ENCODE measurements at regions not wholly inside any gene's neighbourhood (a gene's known extent, or its start where the extent isn't known, plus 50 kb on each side); places are given as distances from the start of the nearest gene placed in this dataset.

DNA sequence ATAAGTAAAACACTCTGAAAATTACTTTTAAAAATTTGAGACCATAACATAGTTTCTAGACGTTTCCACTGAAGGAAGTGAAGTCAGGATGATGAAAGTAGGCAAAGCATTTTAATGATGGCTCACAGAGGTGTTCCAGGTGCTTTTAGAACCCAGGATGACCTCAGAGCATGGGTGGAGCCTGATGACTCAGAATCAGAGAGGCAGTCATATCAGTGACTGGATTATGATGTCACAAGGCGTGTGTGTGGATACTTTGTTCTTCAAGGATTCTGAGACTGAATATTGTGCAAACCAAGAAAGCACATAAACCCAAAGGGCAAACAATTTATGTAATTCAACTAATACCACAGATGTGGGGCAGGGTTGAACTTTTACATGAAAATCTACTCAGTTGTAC lies 200.2 kb upstream of the FOXN2 start:
- Histone ChIP-seq H3K9me3 (ENCODE audit: low read length) (no peaks in the 10 kb centered on the region), H3K79me2 (ENCODE audit: low read length) (no peaks in the 10 kb centered on the region), H3K4me2 (ENCODE audit: low read length) (peak overlapping the region; percentile 3; the same call in 1 of the 2 replicates), H3K27ac (ENCODE audit: low read length) (peak overlapping the region; percentile 90), H3K36me3 (ENCODE audit: low read depth, low read length) (no peaks in the 10 kb centered on the region), H3K4me1 (ENCODE audit: insufficient read depth, low read length) (peaks cover 48% of the 10 kb centered on the region), H2AFZ (ENCODE audit: low read length) (no peak overlapping the region), H3K4me3 (ENCODE audit: low read length) (no peak overlapping the region), H3K27me3 (ENCODE audit: low read length) (no peaks in the 10 kb centered on the region), H4K20me1 (ENCODE audit: low read length) (no peaks in the 10 kb centered on the region), H3K9ac (ENCODE audit: low read length) (peak overlapping the region; percentile 62), H3F3A (ENCODE audit: low read length, unreplicated experiment) (no peaks in the 10 kb centered on the region), H3K9me2 (replicated peaks; ENCODE audit: low read length) (no peaks in the 10 kb centered on the region)
- TF ChIP-seq EZH2 (IDR thresholded peaks at IDR 0.05; ENCODE audit: low read length, unreplicated experiment) (no peak), EZH2phosphoT487 (IDR thresholded peaks at IDR 0.05; ENCODE audit: borderline replicate concordance, low read length) (no peak)
- TF ChIP-seq, protein P1, sequence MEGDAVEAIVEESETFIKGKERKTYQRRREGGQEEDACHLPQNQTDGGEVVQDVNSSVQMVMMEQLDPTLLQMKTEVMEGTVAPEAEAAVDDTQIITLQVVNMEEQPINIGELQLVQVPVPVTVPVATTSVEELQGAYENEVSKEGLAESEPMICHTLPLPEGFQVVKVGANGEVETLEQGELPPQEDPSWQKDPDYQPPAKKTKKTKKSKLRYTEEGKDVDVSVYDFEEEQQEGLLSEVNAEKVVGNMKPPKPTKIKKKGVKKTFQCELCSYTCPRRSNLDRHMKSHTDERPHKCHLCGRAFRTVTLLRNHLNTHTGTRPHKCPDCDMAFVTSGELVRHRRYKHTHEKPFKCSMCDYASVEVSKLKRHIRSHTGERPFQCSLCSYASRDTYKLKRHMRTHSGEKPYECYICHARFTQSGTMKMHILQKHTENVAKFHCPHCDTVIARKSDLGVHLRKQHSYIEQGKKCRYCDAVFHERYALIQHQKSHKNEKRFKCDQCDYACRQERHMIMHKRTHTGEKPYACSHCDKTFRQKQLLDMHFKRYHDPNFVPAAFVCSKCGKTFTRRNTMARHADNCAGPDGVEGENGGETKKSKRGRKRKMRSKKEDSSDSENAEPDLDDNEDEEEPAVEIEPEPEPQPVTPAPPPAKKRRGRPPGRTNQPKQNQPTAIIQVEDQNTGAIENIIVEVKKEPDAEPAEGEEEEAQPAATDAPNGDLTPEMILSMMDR (conservative IDR thresholded peaks at IDR 0.05; ENCODE audit: low read depth, low read length), result no peak
- CTCF ChIA-PET, result interaction anchor here (0.6 kb wide), 1 partner anchor 198 kb away, joined by 3 read pairs; no protein-coding TSS in a partner anchor
- peak; percentile 3; the same call in 1 of the 2 replicates for ATAC-seq
- intact Hi-C loops (cut with micrococcal nuclease), result loop anchor here (1.0 kb wide), 2 partner anchors 107 to 198 kb away; no protein-coding TSS in a partner anchor
- BruUV-seq (replicated peaks), result no TSS peak
- peak; percentile 79 for DNase-seq
- POLR2A ChIA-PET (ENCODE audit: unreplicated experiment), result no interaction called here

DNA sequence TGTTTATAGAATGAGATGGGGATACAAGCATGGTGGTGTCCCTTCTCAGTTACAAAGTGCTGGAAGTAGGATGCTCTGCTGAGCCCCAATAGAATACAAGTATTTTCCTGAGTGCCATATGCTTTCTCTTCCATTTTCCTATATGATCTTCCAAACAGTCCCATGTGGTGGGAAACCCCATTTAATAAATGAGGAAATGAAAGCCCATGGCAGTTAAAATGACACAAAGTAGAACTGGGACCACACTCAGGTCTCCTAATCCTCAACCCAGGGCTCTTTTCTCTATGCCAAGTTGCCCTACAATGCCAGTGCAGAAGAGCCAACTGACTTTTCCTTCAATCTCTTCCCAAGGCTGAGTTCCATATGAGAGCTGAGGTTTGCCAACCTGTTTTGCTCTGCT lies 198.0 kb upstream of the FOXN2 start:
- Histone ChIP-seq H3K4me1 (ENCODE audit: insufficient read depth, low read length) (peaks cover 30% of the 10 kb centered on the region), H4K20me1 (ENCODE audit: low read length) (no peaks in the 10 kb centered on the region), H3F3A (ENCODE audit: low read length, unreplicated experiment) (no peaks in the 10 kb centered on the region), H2AFZ (ENCODE audit: low read length) (no peak overlapping the region), H3K4me3 (ENCODE audit: low read length) (no peak overlapping the region), H3K9me3 (ENCODE audit: low read length) (no peaks in the 10 kb centered on the region), H3K36me3 (ENCODE audit: low read depth, low read length) (no peaks in the 10 kb centered on the region), H3K9ac (ENCODE audit: low read length) (no peak overlapping the region), H3K27me3 (ENCODE audit: low read length) (no peaks in the 10 kb centered on the region), H3K4me2 (ENCODE audit: low read length) (no peak overlapping the region), H3K9me2 (replicated peaks; ENCODE audit: low read length) (no peaks in the 10 kb centered on the region), H3K79me2 (ENCODE audit: low read length) (no peaks in the 10 kb centered on the region), H3K27ac (ENCODE audit: low read length) (no peak overlapping the region)
- ChIA-PET CTCF (no interaction called here), POLR2A (ENCODE audit: unreplicated experiment) (no interaction called here)
- BruUV-seq (replicated peaks), result no TSS peak
- DNase-seq, result no peak
- no peak for TF ChIP-seq EZH2phosphoT487 (IDR thresholded peaks at IDR 0.05; ENCODE audit: borderline replicate concordance, low read length)
- TF ChIP-seq EZH2 (IDR thresholded peaks at IDR 0.05; ENCODE audit: low read length, unreplicated experiment), result no peak
- TF ChIP-seq, protein P1 (conservative IDR thresholded peaks at IDR 0.05; ENCODE audit: low read depth, low read length), result no peak
- no peak for ATAC-seq
- intact Hi-C loops (cut with micrococcal nuclease), result no loop called here

DNA sequence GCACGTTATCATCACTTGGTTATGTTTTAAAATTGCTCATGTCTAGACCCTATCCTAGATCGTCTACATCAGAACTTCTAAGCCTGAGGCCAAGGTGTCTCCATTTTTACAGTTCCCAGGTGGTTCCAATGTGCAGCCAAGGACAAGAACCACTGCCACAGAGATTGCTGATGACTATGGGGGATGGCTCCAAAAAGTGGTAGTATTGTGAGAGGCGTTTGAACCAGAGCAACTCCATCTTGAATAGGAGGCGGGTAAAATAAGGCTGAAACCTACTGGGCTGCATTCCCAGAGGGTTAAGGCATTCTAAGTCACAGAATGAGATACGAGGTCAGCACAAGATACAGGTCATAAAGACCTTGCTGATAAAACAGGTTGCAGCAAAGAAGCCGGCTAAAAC lies 195.6 kb upstream of the FOXN2 start:
- intact Hi-C loops (cut with micrococcal nuclease), result no loop called here

More for the DNA sequence above, 195.6 kb upstream of the FOXN2 start:
- Histone ChIP-seq H3K9ac (ENCODE audit: low read length) (no peak overlapping the region), H2AFZ (ENCODE audit: low read length) (no peak overlapping the region), H3K4me3 (ENCODE audit: low read length) (no peak overlapping the region), H3K4me1 (ENCODE audit: insufficient read depth, low read length) (peaks cover 13% of the 10 kb centered on the region), H4K20me1 (ENCODE audit: low read length) (no peaks in the 10 kb centered on the region), H3K27me3 (ENCODE audit: low read length) (no peaks in the 10 kb centered on the region), H3K27ac (ENCODE audit: low read length) (no peak overlapping the region), H3K4me2 (ENCODE audit: low read length) (no peak overlapping the region), H3K9me2 (replicated peaks; ENCODE audit: low read length) (no peaks in the 10 kb centered on the region), H3K36me3 (ENCODE audit: low read depth, low read length) (no peaks in the 10 kb centered on the region), H3K9me3 (ENCODE audit: low read length) (no peaks in the 10 kb centered on the region), H3F3A (ENCODE audit: low read length, unreplicated experiment) (no peaks in the 10 kb centered on the region), H3K79me2 (ENCODE audit: low read length) (no peaks in the 10 kb centered on the region)
- DNase-seq (no peak), ATAC-seq (no peak)
- TF ChIP-seq EZH2phosphoT487 (IDR thresholded peaks at IDR 0.05; ENCODE audit: borderline replicate concordance, low read length), result no peak
- no TSS peak for BruUV-seq (replicated peaks)
- CTCF ChIA-PET, result no interaction called here
- POLR2A ChIA-PET (ENCODE audit: unreplicated experiment), result no interaction called here

Measured in PC-3 (cell line).